ENCODE measurements at regions not wholly inside any gene's neighbourhood (a gene's known extent, or its start where the extent isn't known, plus 50 kb on each side); places are given as distances from the start of the nearest gene placed in this dataset.

DNA sequence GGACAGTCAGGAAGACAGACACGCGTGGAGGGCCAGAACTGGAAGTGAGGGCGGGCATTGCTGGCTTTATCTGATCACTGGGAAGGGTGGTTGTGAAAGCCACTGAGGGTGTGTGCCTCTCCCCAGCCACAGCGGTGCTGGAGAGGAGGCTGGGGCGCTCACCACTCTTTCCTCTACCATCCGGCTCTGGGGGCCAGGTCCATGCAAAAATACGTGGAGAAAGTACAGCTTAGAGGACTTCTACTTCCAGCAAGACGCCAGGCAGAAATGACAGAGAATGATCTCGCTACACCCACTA is 148.8 kb upstream of the RPS6KA2 start:
- no peaks in the 10 kb centered on the region for H3K9me3 ChIP-seq
- ATAC-seq (ENCODE audit: low FRiP score in 2 of 2) = no peak
- peaks cover 0 to 8% (median 0%) of the 10 kb centered on the region in 4 donors for H3K4me1 ChIP-seq
- no peak overlapping the region for H3K4me3 ChIP-seq
- no peak overlapping the region for H3K27ac ChIP-seq
- WGBS, 2 donors = 60 to 67% methylated on average over 9 of the region's 9 CpGs
- DNase-seq = no peak
- H3K27me3 ChIP-seq = no peaks in the 10 kb centered on the region
- H3K36me3 ChIP-seq = no peaks in the 10 kb centered on the region
- TF ChIP-seq POLR2AphosphoS5 (IDR thresholded peaks at IDR 0.05) (no peak), EP300 (IDR thresholded peaks at IDR 0.05) (no peak), POLR2A (IDR thresholded peaks at IDR 0.05) (no peak)
- TF ChIP-seq, protein P1, sequence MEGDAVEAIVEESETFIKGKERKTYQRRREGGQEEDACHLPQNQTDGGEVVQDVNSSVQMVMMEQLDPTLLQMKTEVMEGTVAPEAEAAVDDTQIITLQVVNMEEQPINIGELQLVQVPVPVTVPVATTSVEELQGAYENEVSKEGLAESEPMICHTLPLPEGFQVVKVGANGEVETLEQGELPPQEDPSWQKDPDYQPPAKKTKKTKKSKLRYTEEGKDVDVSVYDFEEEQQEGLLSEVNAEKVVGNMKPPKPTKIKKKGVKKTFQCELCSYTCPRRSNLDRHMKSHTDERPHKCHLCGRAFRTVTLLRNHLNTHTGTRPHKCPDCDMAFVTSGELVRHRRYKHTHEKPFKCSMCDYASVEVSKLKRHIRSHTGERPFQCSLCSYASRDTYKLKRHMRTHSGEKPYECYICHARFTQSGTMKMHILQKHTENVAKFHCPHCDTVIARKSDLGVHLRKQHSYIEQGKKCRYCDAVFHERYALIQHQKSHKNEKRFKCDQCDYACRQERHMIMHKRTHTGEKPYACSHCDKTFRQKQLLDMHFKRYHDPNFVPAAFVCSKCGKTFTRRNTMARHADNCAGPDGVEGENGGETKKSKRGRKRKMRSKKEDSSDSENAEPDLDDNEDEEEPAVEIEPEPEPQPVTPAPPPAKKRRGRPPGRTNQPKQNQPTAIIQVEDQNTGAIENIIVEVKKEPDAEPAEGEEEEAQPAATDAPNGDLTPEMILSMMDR (IDR thresholded peaks at IDR 0.05) = no peak

DNA sequence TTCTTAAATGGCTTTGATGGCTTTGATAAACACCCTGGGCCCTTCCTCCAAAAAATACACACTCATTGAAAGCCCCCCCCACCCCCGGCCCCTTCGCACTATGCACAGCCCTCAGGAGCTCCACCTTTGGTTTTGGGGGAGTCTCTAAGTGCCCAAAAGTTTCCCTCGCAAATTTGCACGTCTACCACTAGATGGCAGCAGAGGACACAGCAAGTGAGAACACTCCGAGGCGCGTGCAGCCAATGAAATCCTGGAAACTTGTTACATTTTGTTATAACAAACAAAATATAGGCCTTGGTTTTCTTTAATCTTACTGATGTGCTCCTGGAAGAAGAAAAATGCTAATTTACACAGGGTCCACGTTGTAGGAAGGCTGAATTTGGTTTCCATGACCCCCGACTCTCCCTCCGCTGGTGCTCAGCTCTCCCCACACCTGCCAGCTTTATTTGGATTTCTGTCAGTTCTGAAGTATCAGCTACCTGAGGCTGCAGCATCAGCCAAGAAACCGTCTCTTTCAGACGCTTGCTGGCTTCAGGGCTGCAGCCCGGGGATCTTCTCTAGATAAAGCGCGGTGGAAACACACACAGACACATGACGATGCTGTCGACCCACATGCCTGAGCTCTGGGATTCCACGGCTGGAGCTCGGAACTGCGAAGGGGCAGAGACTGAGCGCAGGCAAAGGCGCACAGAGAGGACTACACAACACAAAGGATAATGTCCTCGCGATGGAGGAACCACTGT is 148.3 kb upstream of the RPS6KA2 start:
- DNase-seq = peak in 1 of 2 donors; percentile 52
- Histone ChIP-seq H3K27ac (no peak overlapping the region), H3K4me3 (no peak overlapping the region), H3K4me1 (peaks cover 0 to 8% (median 0%) of the 10 kb centered on the region in 4 donors), H3K36me3 (no peaks in the 10 kb centered on the region), H3K27me3 (no peaks in the 10 kb centered on the region), H3K9me3 (no peaks in the 10 kb centered on the region)
- 45 to 49% methylated on average over 24 of the region's 24 CpGs for WGBS, 2 donors
- TF ChIP-seq, protein P1 (IDR thresholded peaks at IDR 0.05) = peak; percentile 33 to 86 (median 64)
- TF ChIP-seq POLR2A (IDR thresholded peaks at IDR 0.05) = no peak
- ATAC-seq (ENCODE audit: low FRiP score in 2 of 2) = peak; percentile 72 to 85

DNA sequence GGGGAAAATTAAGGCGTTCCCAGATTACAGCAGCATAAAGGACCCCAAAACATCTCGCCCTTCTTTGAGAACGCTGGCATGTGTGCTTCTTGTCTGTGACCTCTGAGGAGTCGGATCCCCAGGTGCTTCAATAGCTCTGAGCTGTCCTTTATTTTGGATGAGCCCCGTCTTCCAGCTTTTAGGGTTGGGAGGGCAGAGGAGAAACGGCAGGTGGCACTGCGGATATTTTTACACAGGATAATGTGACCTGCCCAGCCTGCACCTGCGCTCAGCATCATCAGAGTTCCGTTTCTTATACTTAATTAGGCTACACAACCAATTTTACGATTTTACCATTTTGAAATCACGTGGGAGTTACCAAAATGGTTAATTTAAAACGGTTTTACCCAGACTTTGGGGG is 147.7 kb upstream of the RPS6KA2 start:
- TF ChIP-seq, protein P1 (IDR thresholded peaks at IDR 0.05) = no peak
- no peak for TF ChIP-seq EP300 (IDR thresholded peaks at IDR 0.05)
- TF ChIP-seq POLR2A (IDR thresholded peaks at IDR 0.05) = no peak
- TF ChIP-seq POLR2AphosphoS5 (IDR thresholded peaks at IDR 0.05) = no peak
- H3K4me1 ChIP-seq = peaks cover 0 to 8% (median 0%) of the 10 kb centered on the region in 4 donors
- WGBS, 2 donors = 64 to 70% methylated on average over 12 of the region's 12 CpGs
- H3K4me3 ChIP-seq = no peak overlapping the region
- no peaks in the 10 kb centered on the region for H3K9me3 ChIP-seq
- DNase-seq (no peak), ATAC-seq (ENCODE audit: low FRiP score in 2 of 2) (no peak)
- no peaks in the 10 kb centered on the region for H3K36me3 ChIP-seq
- no peaks in the 10 kb centered on the region for H3K27me3 ChIP-seq
- no peak overlapping the region for H3K27ac ChIP-seq

DNA sequence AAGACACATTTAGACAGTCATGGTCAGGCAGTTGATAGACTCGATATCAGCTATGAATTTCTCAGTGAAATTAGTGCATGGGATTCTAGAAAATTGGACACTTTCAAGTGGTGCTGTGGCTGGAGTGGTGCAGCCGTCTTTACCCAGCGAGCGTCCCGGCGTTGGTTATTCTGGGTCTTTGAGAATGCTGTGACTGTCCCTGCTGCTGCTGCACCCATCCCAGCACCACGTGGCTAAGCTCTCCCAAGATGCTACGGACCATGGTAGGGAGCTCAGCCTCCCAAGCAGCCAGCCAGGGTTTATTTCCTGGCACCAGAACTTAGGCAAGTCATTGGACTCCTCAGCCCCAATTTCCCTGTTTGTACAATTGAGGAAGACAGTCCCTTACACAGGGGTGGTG is 147.2 kb upstream of the RPS6KA2 start:
- H3K27ac ChIP-seq = no peak overlapping the region
- no peak for ATAC-seq (ENCODE audit: low FRiP score in 2 of 2)

More for the DNA sequence above, 147.2 kb upstream of the RPS6KA2 start:
- H3K4me3 ChIP-seq = no peak overlapping the region
- no peak for TF ChIP-seq POLR2A (IDR thresholded peaks at IDR 0.05)
- TF ChIP-seq, protein P1 (IDR thresholded peaks at IDR 0.05) = no peak
- TF ChIP-seq POLR2AphosphoS5 (IDR thresholded peaks at IDR 0.05) = no peak
- no peak for TF ChIP-seq EP300 (IDR thresholded peaks at IDR 0.05)
- WGBS, 2 donors = 78 to 82% methylated on average over 8 of the region's 8 CpGs
- no peaks in the 10 kb centered on the region for H3K36me3 ChIP-seq
- no peak for DNase-seq
- H3K27me3 ChIP-seq = no peaks in the 10 kb centered on the region
- peaks cover 0 to 8% (median 0%) of the 10 kb centered on the region in 4 donors for H3K4me1 ChIP-seq
- H3K9me3 ChIP-seq = no peaks in the 10 kb centered on the region

Data from upper lobe of left lung (tissue), 6 donors.